HepG2 (cell line): ENCODE measurements at regions not wholly inside any gene's neighbourhood (a gene's known extent, or its start where the extent isn't known, plus 50 kb on each side); places are given as distances from the start of the nearest gene placed in this dataset.

Source experiments
- ATAC-seq: fragments of 200-7000 bp; cut with Tn5 transposase; 3 replicates; pipeline ENCODE4 v1.9.1; 2020; ENCODE audit warnings: mild to moderate bottlenecking, moderate library complexity
- BruUV-seq: library from RNA; stranded (reverse); fragments of 400-500 nt; replicated peaks from 2 replicates; lab custom pipeline; 2021; lab: Mats Ljungman, UMichigan
- CTCF ChIA-PET: fragments of 300-600 bp; formaldehyde crosslinking; extraction: SDS; loops from one replicate; lab custom pipeline; 2021; ENCODE audit warnings: low total read pairs, inconsistent platforms, low intra/inter-chr PET ratio; lab: Yijun Ruan, JAX
- POLR2A ChIA-PET: fragments of 350-600 bp; sonication (Branson Sonifier 250); formaldehyde crosslinking; loops from one replicate; lab custom pipeline; 2020; ENCODE audit warnings: antibody characterized with exemption, inconsistent platforms; lab: Yijun Ruan, JAX
- DNase-seq: peaks from one replicate; pipeline ENCODE4 v3.0.0-alpha.2; 2015; ENCODE audit warnings: low spot score
- FAIRE-seq: peaks from 3 replicates; lab custom pipeline; 2011; peaks lifted over from hg19 to GRCh38; lab: Jason Lieb, UNC
- H2AFZ ChIP-seq: one replicate; pipeline ENCODE4 v1.6.1; 2011; ENCODE audit warnings: low read length, inconsistent platforms
- H3K27ac ChIP-seq: fragments of 300-600 bp; 3 replicates; pipeline ENCODE4 v1.8.0; 2011; ENCODE audit warnings: mixed run types, mild to moderate bottlenecking, mixed read lengths, low read length, inconsistent platforms; ENCODE audit not compliant: insufficient read depth; ENCODE audit errors: extremely low read length
- H3K27me3 ChIP-seq, 2 experiments: fragments of 200-600 bp in 1 of 2; 2 replicates in 1 of 2; 3 replicates in 1 of 2; pipeline versions ENCODE4 v1.6.0 to v1.8.0; 2011; ENCODE audit warnings: low read length in 2 of 2, mild to moderate bottlenecking in 2 of 2, moderate library complexity in 2 of 2, inconsistent platforms in 1 of 2; ENCODE audit not compliant: insufficient read depth in 2 of 2, control insufficient read depth in 1 of 2
- H3K36me3 ChIP-seq, 2 experiments: fragments of 200-600 bp in 1 of 2; replicated peaks in 1 of 2; 2 replicates in 1 of 2; 3 replicates in 1 of 2; pipeline versions ENCODE4 v1.5.1 to v1.8.0; 2011; ENCODE audit warnings: low read length in 2 of 2, inconsistent platforms in 1 of 2; ENCODE audit not compliant: insufficient read depth in 2 of 2, control insufficient read depth in 1 of 2
- H3K4me1 ChIP-seq: 2 replicates; pipeline ENCODE4 v1.5.1; 2012; ENCODE audit warnings: low read length, inconsistent platforms; ENCODE audit not compliant: insufficient read depth
- H3K4me2 ChIP-seq: 2 replicates; pipeline ENCODE4 v1.6.0; 2011; ENCODE audit warnings: low read depth, low read length, inconsistent platforms
- H3K4me3 ChIP-seq, 3 experiments: fragments of 200-600 bp in 1 of 3; sonication (generic), shearing (Covaris generic) in 1 of 3; replicated peaks in 1 of 3; 2 replicates each; pipeline ENCODE4 v1.5.1; 2011 to 2016; ENCODE audit warnings: low read length in 3 of 3, inconsistent platforms in 2 of 3, low read depth in 2 of 3, mild to moderate bottlenecking in 2 of 3, control low read depth in 1 of 3, mixed read lengths in 1 of 3; ENCODE audit not compliant: insufficient read depth in 1 of 3
- H3K79me2 ChIP-seq: one replicate; pipeline ENCODE4 v1.6.1; 2011; ENCODE audit warnings: low read length, inconsistent platforms; ENCODE audit not compliant: insufficient read depth
- H3K9ac ChIP-seq: 2 replicates; pipeline ENCODE4 v1.6.0; 2011; ENCODE audit warnings: mild to moderate bottlenecking, low read depth, low read length, inconsistent platforms; ENCODE audit not compliant: insufficient read depth
- H3K9me3 ChIP-seq: 2 replicates; pipeline ENCODE4 v1.5.1; 2012; ENCODE audit warnings: mild to moderate bottlenecking, low read length
- H4K20me1 ChIP-seq: 2 replicates; pipeline ENCODE4 v1.6.0; 2011; ENCODE audit warnings: inconsistent platforms, mild to moderate bottlenecking, low read length, moderate library complexity; ENCODE audit not compliant: insufficient read depth
- CBX2 ChIP-seq, 2 experiments: fragments of 200-600 bp in 1 of 2; sonication (generic); formaldehyde crosslinking in 1 of 2; IDR thresholded peaks; 2 replicates each; pipeline versions ENCODE4 v1.7.0 to v1.8.1; 2018 to 2022; ENCODE audit warnings: low read depth in 2 of 2, low read length in 1 of 2, mild to moderate bottlenecking in 1 of 2, missing genetic modification reagents in 1 of 2
- EZH2 ChIP-seq: conservative IDR thresholded peaks from 2 replicates; pipeline ENCODE4 v1.6.1; 2012; ENCODE audit warnings: mild to moderate bottlenecking, low read depth, low read length, moderate library complexity
- FOXO1 ChIP-seq: sonication (generic); formaldehyde crosslinking; IDR thresholded peaks from 2 replicates; pipeline ENCODE4 v1.4.0; 2020; ENCODE audit warnings: missing genetic modification reagents
- KLF9 ChIP-seq: IDR thresholded peaks from 2 replicates; pipeline ENCODE4 v1.6.1; 2016; ENCODE audit warnings: low read depth
- MTF1 ChIP-seq: sonication (generic); formaldehyde crosslinking; IDR thresholded peaks from 2 replicates; pipeline ENCODE4 v1.5.0; 2020; ENCODE audit warnings: missing genetic modification reagents
- NRL ChIP-seq: sonication (generic); formaldehyde crosslinking; IDR thresholded peaks from 2 replicates; pipeline ENCODE4 v1.5.0; 2020; ENCODE audit warnings: missing genetic modification reagents, mild to moderate bottlenecking, moderate library complexity, borderline replicate concordance
- RBM22 ChIP-seq: fragments of 200-400 bp; formaldehyde crosslinking; optimal IDR thresholded peaks from 2 replicates; pipeline ENCODE3; 2017; ENCODE audit warnings: mild to moderate bottlenecking, low read length, moderate library complexity
- RFX5 ChIP-seq: IDR thresholded peaks from 2 replicates; pipeline ENCODE4 v1.6.1; 2011; ENCODE audit warnings: low read depth, low read length, improper control_type of control experiment
- TGIF2 ChIP-seq: IDR thresholded peaks from 2 replicates; pipeline ENCODE4 v1.6.1; 2016; ENCODE audit warnings: control low read depth, missing compliant biosample characterization
- ZFP41 ChIP-seq: sonication (generic); formaldehyde crosslinking; IDR thresholded peaks from 2 replicates; pipeline ENCODE4 v1.4.0; 2020; ENCODE audit warnings: mild to moderate bottlenecking, missing genetic modification reagents, borderline replicate concordance
- ZNF280B ChIP-seq: sonication (generic); formaldehyde crosslinking; IDR thresholded peaks from 2 replicates; pipeline ENCODE4 v1.5.0; 2020; ENCODE audit warnings: missing genetic modification reagents, mild to moderate bottlenecking, borderline replicate concordance
- ZNF318 ChIP-seq: sonication (generic); formaldehyde crosslinking; IDR thresholded peaks from 2 replicates; pipeline ENCODE4 v1.4.0; 2020; ENCODE audit warnings: mild to moderate bottlenecking, missing genetic modification reagents
- ZNF629 ChIP-seq: sonication (generic); formaldehyde crosslinking; conservative IDR thresholded peaks from 2 replicates; pipeline ENCODE4 v1.5.0; 2020; ENCODE audit warnings: missing genetic modification reagents
- ZNF772 ChIP-seq: sonication (generic); formaldehyde crosslinking; IDR thresholded peaks from 2 replicates; pipeline ENCODE4 v1.5.0; 2020; ENCODE audit warnings: mild to moderate bottlenecking, missing genetic modification reagents
- ZNF816 ChIP-seq: sonication (generic); formaldehyde crosslinking; IDR thresholded peaks from 2 replicates; pipeline ENCODE4 v1.8.0; 2022; ENCODE audit warnings: missing genetic modification reagents, mild to moderate bottlenecking, borderline replicate concordance
- WGBS: methylation state at CpG from one replicate; pipeline ENCODE4 v1.1.6; 2017; ENCODE audit warnings: low lambda C conversion rate; 5-methylcytosine and 5-hydroxymethylcytosine counted together
- in situ Hi-C: cut with HindIII; loops from 2 replicates; pipeline ENCODE4 v1.10.0; 2017; ENCODE audit warnings: low pct_unique_long_range_greater_than_20kb; ENCODE audit not compliant: extremely low pct_ligation_motif_present
- intact Hi-C: fragments of 100-400 bp; cut with micrococcal nuclease; formaldehyde crosslinking; loops from one replicate; pipeline ENCODE4 v1.10.0; 2022; ENCODE audit not compliant: unreplicated experiment

GRCh38 chr2:12066116-12066515 lies 319.7 kb downstream of the LPIN1 start:
- Histone ChIP-seq H2AFZ (no peak overlapping the region), H3K27ac (no peak overlapping the region), H3K79me2 (no peaks in the 10 kb centered on the region), H3K4me1 (no peaks in the 10 kb centered on the region), H4K20me1 (no peaks in the 10 kb centered on the region), H3K9me3 (no peaks in the 10 kb centered on the region), H3K9ac (no peak overlapping the region), H3K27me3 (peaks cover 0 to 4% of the 10 kb centered on the region in 2 experiments; a peak in 2 of 5 replicates), H3K4me2 (no peak overlapping the region), H3K4me3 (no peak overlapping the region), H3K36me3 (no peaks in the 10 kb centered on the region)
- FAIRE-seq (no peak), DNase-seq (no peak), ATAC-seq (no peak)
- intact Hi-C loops: no loop called here
- TF ChIP-seq ZNF629 (no peak), ZNF816 (no peak), ZNF318 (CRISPR knock-in tag) (no peak), RFX5 (no peak), ZNF772 (CRISPR knock-in tag) (no peak), ZNF280B (no peak), TGIF2 (CRISPR knock-in tag) (no peak), NRL (no peak), ZFP41 (CRISPR knock-in tag) (no peak), KLF9 (CRISPR knock-in tag) (no peak), FOXO1 (CRISPR knock-in tag) (no peak), MTF1 (no peak), CBX2 (IDR thresholded peaks at IDR 0.05; ENCODE audit: low read depth, low read length) (no peak), CBX2 (CRISPR knock-in tag; IDR thresholded peaks at IDR 0.05; ENCODE audit: low read depth) (no peak), RBM22 (no peak), EZH2 (no peak)
- in situ Hi-C loops: no loop called here
- POLR2A ChIA-PET: no interaction called here
- WGBS: 0% methylated on average over 1 of the region's 1 CpG
- CTCF ChIA-PET: no interaction called here
- no TSS peak for BruUV-seq
